ENCODE measurements at regions not wholly inside any gene's neighbourhood (a gene's known extent, or its start where the extent isn't known, plus 50 kb on each side); places are given as distances from the start of the nearest gene placed in this dataset.

- TF ChIP-seq POLR2A (IDR thresholded peaks at IDR 0.05) (no peak), CTCF (IDR thresholded peaks at IDR 0.05) (no peak)
These were observed 71.4 kb downstream of the RGS12 start for GRCh38 chr4:3364199-3364598.

Measured in ovary (tissue), 3 donors.